ENCODE measurements at regions not wholly inside any gene's neighbourhood (a gene's known extent, or its start where the extent isn't known, plus 50 kb on each side); places are given as distances from the start of the nearest gene placed in this dataset.

- TF ChIP-seq POLR2A (IDR thresholded peaks at IDR 0.05) (no peak), CTCF (IDR thresholded peaks at IDR 0.05) (no peak)
- DNase-seq (no peak), ATAC-seq (no peak)
- H3K9me3 ChIP-seq, result no peaks in the 10 kb centered on the region
- intact Hi-C loops (cut with DNase I), result no loop called here
- H3K36me3 ChIP-seq, result no peaks in the 10 kb centered on the region
- H3K27me3 ChIP-seq, result no peaks in the 10 kb centered on the region
- H3K4me3 ChIP-seq, result no peak overlapping the region
- no peak overlapping the region for H3K27ac ChIP-seq
- no peaks in the 10 kb centered on the region for H3K4me1 ChIP-seq
Measured at GRCh38 chr2:204213588-204213987, 277.0 kb downstream of the ICOS start.

- H3K4me1 ChIP-seq, result no peaks in the 10 kb centered on the region
- intact Hi-C loops (cut with DNase I), result no loop called here
- no peak for ATAC-seq
- H3K27ac ChIP-seq, result no peak overlapping the region
- TF ChIP-seq POLR2A (IDR thresholded peaks at IDR 0.05) (no peak), CTCF (IDR thresholded peaks at IDR 0.05) (no peak)
- whole genome bisulfite sequencing (ENCODE audit: insufficient coverage, low coverage, low lambda C conversion rate, missing lambda C conversion rate), result 77% methylated on average over 2 of the region's 2 CpGs
- no peaks in the 10 kb centered on the region for H3K36me3 ChIP-seq
- no peaks in the 10 kb centered on the region for H3K27me3 ChIP-seq
- H3K4me3 ChIP-seq, result no peak overlapping the region
- no peaks in the 10 kb centered on the region for H3K9me3 ChIP-seq
- DNase-seq, result no peak
Measured at GRCh38 chr2:204218040-204218439, 281.5 kb downstream of the ICOS start.

- Histone ChIP-seq H3K27ac (no peak overlapping the region), H3K9me3 (no peaks in the 10 kb centered on the region), H3K36me3 (no peaks in the 10 kb centered on the region), H3K4me3 (no peak overlapping the region), H3K27me3 (no peaks in the 10 kb centered on the region), H3K4me1 (no peaks in the 10 kb centered on the region)
- 68% methylated on average over 2 of the region's 2 CpGs for WGBS (ENCODE audit: insufficient coverage, low coverage, low lambda C conversion rate, missing lambda C conversion rate)
- TF ChIP-seq POLR2A (IDR thresholded peaks at IDR 0.05) (no peak), CTCF (IDR thresholded peaks at IDR 0.05) (no peak)
- intact Hi-C loops (cut with DNase I), result no loop called here
- DNase-seq, result no peak
- no peak for ATAC-seq
Measured at GRCh38 chr2:204219196-204219595, 282.6 kb downstream of the ICOS start.

- TF ChIP-seq CTCF (IDR thresholded peaks at IDR 0.05), result no peak
- no peaks in the 10 kb centered on the region for H3K4me1 ChIP-seq
- H3K4me3 ChIP-seq, result no peak overlapping the region
- no peak for DNase-seq
- H3K9me3 ChIP-seq, result no peaks in the 10 kb centered on the region
- no peak for ATAC-seq
- no peaks in the 10 kb centered on the region for H3K27me3 ChIP-seq
- no peak overlapping the region for H3K27ac ChIP-seq
- intact Hi-C loops (cut with DNase I), result no loop called here
- no peaks in the 10 kb centered on the region for H3K36me3 ChIP-seq
- 59% methylated on average over 3 of the region's 3 CpGs for WGBS (ENCODE audit: insufficient coverage, low coverage, low lambda C conversion rate, missing lambda C conversion rate)
Measured at GRCh38 chr2:204220896-204221295, 284.3 kb downstream of the ICOS start.

- Histone ChIP-seq H3K4me3 (no peak overlapping the region), H3K4me1 (no peaks in the 10 kb centered on the region), H3K27ac (no peak overlapping the region), H3K27me3 (no peaks in the 10 kb centered on the region), H3K36me3 (no peaks in the 10 kb centered on the region), H3K9me3 (no peaks in the 10 kb centered on the region)
- no CpG with 5 or more reads among the region's 6 CpGs for WGBS (ENCODE audit: insufficient coverage, low coverage, low lambda C conversion rate, missing lambda C conversion rate)
- TF ChIP-seq CTCF (IDR thresholded peaks at IDR 0.05) (no peak), POLR2A (IDR thresholded peaks at IDR 0.05) (no peak)
- ATAC-seq (no peak), DNase-seq (no peak)
- intact Hi-C loops (cut with DNase I), result no loop called here
Measured at GRCh38 chr2:204223046-204223445, 286.5 kb downstream of the ICOS start.

All from right lobe of liver (tissue), 6 donors.